ENCODE measurements at regions not wholly inside any gene's neighbourhood (a gene's known extent, or its start where the extent isn't known, plus 50 kb on each side); places are given as distances from the start of the nearest gene placed in this dataset.

DNA sequence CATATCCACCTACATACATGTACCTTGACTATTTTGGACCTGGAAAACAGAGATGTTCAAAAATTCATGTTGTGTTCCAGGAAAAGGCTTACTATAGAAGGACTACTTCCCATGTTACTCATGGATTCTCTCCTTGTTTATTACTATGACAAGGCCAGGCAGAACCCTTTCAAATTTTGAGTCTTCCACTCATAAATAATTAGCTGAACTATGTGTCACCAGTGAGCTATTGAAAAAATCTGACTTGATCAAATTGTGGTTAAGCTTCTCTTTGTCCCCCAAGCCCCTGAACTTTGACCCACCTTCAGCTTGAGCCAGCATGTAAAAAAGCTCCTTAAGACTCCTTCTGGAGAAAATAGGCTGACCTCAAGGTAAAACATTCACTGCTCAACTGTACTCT, 1142.8 kb upstream of the EYS start:
- DNase-seq (ENCODE audit: low spot score) = no peak

DNA sequence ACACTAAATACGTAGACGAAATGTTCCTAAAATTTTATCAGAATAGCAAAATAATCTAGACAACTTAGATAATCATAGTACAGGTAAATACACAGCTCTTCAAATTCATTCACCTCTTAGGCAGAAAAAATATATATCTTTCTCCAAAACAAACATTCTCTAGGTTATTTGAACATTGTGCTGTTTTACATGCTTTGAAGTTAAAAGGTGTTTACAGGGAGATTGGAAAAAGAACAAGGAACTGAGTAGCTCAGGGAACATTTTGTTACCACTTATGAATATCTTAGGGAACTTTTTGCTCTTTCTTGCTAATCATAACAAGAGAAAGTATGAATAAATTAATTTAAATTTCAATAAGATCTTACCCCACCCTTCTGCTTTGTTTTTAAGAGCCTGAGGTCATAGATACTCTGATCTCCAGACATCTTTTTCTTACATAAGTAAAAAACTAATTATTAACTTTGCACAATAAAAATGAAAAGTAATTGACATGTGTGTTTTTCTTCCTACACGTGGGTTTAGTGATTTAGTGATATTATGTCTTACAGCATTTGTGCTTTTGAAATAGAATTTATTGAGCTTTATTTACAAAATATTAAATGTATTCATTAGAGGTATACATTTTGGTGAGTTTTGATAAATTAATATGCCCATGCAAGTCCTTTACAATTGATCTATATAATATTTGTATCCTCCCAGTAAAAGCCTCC, 1141.4 kb upstream of the EYS start:
- DNase-seq (ENCODE audit: low spot score) = no peak

DNA sequence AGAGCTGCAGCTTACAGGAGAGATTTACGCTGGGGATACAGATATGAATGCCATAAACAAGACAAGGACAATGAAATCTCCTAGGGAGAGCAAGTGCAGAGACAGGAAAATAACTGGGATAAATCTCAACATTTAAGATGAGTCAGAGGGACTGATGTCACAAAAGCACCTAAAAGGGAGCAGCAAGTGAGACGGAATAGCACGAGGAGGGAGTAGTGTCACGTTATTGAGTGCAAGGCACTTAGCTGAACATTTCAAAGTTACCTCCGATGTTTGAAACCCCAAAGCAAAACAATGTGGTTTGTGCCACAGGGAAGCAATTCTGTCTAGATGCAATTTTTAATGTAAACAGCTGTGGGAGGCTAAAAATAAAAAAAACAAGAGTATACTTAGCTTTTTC, 1131.7 kb upstream of the EYS start:
- DNase-seq (ENCODE audit: low spot score) = peak; percentile 6

DNA sequence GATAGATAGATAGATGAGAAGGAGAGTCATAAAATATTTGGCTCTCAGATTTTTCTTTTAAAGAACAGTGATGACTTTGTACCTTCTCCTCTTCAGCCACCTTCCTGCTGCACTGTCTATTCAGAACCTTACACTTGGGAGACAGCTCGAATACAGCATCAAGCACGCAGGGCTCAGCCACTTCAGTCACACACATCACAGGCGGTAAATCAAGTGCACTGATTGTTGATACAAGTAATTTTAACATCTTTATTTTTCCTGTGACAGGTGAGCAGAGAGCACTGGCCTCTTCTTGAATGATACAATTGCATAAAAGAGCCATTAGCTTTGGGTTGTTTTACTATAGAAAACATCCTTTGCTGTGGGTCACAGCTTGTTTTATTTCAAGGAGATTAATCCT, 1118.5 kb upstream of the EYS start:
- no peak for DNase-seq (ENCODE audit: low spot score)

DNA sequence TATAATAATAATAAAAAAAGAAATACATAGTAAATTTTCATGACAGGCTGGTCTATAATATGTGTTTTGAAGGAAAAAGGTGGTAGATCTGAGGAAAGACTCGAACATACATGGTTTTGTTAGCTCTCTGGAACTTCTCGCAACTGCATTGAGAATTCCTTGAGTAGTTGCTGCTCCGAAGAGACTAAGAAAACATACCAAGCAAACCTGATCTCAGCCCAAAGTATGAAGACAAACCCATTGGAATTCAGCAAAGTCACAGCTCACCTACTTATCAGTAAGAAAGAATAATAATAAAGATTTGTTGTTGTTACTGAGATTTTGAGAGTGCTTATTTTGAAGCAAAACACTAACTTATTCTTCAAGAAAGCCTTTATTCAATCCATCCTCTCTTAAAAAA, 1107.1 kb upstream of the EYS start:
- DNase-seq (ENCODE audit: low spot score) = no peak

DNA sequence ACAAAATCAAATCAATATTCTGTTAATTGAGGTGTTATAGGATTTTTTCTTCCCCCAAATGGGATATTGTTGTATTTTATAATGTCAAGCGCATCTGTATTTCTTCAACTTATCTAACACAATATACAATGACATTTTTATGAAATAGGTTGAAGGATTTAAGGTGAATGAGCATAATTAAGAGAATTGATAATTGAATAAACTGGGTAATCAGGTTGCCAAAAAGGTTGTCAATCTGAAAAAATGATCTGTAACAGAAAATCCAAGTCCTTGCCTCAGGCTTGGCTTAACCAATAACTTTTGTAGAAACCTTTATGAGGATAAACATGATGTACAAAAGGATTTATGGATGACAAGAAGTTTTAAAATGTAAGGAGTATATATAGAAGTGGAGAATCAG, 1101.7 kb upstream of the EYS start:
- DNase-seq (ENCODE audit: low spot score) = no peak

DNA sequence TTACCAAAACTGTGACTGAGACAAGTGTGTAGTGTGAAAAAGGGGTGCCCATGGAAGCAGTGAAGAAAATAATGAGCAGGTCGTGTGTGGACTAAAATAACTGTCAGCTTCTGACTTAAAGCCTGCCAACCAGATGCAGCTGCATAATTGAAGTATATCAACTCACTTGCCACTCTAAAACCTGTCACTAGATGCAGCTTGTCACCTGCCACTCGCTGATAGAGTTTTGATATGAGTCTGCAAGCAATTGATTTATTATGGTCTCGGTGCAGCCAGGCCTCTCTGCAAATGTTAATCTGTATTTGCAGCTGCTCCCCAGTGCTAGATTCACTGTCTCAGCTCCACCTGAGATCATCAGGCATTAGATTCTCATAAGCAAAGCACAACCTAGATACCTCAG, 1090.0 kb upstream of the EYS start:
- no peak for DNase-seq (ENCODE audit: low spot score)

DNA sequence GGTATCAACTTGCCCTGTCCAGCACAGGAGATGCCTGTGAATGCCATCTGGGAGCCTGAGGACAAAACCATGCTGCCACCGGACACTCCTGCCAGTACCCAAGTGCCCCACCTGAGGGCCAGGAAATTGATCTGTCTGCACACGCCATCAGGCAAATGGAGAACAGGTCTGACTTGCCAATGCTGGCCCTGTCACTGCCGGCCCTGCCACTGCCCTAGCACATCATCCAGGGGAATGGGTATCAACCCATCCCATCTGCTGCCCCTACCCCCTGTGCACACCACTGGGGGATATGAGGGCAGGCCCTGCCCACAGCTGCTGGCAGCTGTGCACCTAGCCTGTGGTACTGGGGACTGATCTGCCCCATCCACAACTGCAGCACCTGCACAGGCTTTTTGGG, 1081.6 kb upstream of the EYS start:
- no peak for DNase-seq (ENCODE audit: low spot score)

DNA sequence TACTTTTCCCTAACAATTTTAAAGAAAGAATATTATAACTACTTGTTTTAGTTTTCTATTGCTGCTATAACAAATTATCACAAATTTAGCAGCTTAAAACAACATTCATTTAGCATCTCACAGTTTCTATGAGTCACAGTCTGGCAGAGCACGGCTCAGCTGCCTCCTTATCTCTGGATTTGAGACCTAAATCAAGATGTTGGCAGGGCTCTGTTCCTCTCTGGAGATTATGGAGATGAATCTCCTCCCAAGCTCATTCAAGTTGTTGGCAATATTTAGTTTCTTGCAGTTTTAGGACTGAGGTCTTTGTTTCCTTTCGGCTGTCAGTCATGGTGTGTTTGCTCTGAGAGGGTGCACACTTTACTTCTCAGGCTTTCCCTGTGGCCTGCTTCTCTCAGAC, 1065.8 kb upstream of the EYS start:
- peak; percentile 72 for DNase-seq (ENCODE audit: low spot score)

DNA sequence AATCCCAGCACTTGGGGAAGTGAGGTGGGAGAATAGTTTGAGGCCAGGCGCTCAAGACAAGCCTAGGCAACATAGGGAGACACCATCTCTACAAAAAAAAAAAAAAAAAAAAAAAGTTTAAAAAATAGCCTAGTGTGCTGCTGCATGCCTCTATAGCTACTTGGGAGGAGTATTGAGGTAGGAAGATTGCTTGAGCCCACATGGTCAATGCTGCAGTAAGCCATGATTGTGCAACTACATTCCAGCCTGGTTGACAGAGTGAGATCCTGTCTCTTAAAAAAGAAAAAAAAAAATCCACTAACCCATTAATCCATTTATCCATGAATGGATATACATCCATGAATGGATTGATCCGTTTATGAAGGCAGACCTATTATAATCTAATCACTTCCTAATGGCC, 1064.6 kb upstream of the EYS start:
- DNase-seq (ENCODE audit: low spot score) = no peak

DNA sequence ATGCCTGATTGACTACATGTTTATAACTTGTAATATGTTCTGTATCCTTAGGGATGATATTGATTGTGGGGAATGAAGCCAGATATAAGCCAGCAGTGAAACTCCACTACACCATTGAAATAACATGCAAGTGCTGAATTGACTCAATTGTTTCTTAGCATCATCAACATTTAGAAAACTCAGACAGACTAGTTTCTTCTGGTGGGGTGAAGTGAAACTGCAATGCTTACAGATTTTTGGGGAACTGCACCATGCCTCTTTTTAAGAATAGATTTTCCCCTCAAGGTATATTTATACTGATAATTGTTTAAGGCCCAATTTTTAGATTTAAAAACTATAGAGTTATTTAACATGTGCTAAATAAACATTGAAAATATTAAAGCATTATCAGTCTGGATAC, 1044.6 kb upstream of the EYS start:
- DNase-seq (ENCODE audit: low spot score) = no peak

DNA sequence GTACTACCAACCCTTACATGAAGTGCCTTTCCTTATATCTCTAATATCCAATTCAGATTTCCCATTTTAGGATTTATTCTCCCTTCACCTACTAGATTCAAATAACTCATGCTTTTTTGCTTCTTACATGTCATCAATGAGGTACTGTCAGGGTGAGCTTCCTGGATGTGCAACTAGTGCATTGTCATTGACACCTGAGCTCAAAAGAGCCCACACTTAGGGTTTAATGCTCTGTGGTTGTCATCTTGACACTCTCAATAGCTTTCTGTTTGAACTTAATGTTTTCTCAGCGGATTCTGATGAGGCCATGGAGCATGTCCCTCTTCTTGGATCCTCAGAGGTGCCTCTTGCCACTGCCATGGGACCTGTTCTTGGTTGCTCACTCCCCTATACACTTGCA, 1033.3 kb upstream of the EYS start:
- no peak for DNase-seq (ENCODE audit: low spot score)

DNA sequence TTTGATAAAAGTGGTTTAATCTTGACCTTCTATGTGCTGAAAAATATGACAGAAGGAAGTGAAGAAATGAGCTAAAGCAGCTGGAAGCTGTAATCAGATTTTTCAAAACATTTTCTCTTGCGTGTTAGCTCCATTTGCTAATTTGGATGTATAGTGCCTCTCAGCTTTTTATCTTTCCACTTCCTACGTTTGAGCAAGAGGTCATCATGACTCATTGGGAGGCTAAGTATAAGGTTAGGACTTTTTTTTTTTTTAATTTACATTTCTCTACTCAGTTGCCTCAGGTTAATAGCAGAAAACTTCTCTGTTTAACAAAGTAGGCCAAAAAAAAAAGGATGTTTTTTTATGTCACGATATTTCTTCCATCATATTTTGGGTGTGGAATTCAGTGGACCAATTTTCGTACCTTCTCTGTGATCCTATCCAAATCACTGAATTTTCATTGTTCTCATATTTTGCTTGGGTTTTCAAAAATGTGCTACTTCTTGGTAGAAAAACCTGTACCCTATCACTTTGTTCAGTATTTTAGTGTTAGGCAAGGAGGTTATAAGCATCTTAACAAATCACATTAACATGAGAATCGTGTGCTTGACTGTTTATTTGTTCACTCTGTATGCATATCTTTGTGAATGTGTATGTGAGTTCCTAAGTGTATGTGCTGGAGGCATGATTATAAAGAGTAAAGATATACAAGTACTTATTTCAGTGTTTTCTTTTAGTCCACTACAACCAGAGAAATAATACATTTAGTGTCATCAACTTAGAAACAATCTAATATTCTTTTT, 1028.3 kb upstream of the EYS start:
- peak; percentile 2 for DNase-seq (ENCODE audit: low spot score)

DNA sequence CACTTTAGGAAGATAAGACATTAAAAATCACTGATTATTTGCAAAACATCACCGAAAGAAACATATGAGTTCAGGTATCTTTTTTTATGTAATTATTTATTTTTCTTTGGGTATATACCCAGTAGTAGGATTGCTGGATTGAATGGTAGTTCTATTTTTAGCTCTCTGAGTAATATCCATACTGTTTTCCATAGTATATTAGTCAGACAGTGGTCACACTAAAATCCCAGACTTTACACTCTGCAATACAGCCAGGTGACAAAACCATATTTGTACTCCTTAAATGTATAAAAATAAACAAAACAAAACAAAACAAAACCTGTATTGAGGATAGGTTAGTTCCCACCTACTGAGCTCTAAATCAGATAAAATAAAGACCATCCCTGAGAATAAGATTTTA, 1024.3 kb upstream of the EYS start:
- peak; percentile 14 for DNase-seq (ENCODE audit: low spot score)

DNA sequence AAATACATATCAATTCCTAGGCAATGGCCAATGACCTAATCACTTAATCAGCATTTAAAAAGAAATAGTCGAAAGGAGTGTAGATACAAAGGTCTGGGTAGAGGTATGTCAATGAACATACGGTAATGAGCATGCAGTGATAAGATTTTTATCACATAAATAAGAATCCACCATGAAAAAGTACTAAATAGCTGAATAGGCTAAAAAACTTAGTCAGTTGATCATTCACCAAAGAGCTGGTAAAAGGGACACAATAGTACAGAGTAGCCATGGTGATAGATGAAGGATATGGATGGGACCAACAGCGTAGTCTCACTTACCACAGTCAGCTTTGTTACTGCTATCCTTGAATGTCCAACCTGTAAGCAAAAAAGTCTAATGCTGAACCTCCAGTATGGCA, 1018.6 kb upstream of the EYS start:
- DNase-seq (ENCODE audit: low spot score) = no peak

DNA sequence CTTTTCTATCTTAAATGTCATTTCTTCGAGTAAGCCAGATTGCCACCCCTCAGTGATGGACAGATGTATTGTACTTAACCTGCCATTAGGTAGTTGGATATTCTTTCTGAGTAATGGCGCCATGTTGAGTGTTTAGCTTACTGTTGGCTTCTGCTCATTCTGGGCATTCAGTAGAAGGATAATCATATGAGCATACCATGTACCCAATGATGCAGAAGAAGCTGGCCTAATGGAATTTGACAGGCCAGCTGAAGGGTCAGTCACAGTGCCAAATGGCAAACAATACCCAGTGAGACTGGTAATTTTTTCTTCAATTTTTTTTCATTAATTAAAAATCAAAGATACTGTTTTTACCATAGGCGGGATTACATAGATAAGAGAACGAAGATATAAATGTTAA, 1010.8 kb upstream of the EYS start:
- DNase-seq (ENCODE audit: low spot score) = no peak

DNA sequence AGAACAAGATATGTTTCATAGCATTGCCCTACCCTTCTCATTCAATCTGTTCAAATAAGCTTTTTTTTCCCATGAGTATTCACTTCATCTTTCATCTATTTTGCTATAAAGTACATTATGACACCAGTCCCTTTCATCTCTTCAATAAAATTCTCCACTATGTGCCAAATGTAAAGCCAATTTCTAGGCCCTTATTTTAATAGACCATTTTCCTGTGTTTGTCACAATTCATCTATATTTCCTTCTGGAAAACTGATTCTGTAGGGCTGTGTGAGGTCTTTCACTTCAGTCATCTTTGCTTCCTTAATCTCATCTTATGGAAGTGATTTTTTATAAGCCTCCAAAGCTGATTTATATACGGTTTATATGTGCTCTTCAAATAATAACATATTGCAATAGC, 992.4 kb upstream of the EYS start:
- DNase-seq (ENCODE audit: low spot score) = no peak

DNA sequence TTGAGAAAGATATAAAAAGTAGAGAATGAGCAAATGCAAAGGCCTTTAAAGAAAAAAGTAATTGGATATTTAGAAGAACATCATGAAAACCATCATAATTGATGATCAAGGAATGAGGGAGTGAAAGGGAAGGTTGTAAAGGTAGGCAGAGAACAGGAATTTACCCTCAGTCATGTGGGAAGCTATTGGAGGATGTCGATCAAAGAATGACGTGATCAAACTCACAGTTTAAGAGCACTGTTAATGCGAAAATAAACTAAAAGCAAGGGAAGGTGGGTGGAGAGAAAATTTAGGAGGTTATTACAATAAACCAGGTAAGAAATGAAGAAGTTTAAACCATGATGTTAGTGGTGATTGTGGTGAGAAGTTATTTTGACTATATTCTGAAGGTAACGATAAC, 982.6 kb upstream of the EYS start:
- no peak for DNase-seq (ENCODE audit: low spot score)

DNA sequence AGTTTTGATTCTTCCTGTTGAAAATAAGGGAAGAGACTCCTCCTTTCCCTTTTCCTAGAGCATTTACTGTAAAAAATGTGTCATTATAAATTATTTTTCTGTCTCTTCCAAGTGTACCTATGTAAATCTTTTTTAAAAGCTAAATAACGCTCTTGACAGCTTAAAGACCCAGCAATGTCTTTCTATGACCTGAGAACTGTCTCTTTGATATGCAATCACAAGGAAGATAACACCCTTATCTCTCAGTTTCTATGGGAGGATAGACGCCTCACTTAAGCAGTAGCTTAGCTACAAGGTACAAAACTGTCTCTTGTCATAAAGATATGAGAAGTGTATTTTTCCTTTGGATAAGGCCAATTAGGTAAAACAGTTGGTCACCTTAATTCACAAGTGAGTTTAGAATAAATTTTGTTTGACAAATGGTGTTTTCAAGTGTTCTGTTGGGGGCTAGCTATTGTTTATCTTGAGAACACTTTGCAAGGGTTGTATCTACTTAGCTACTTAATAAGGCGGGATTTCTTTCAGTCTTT, 980.6 kb upstream of the EYS start:
- DNase-seq (ENCODE audit: low spot score) = no peak

DNA sequence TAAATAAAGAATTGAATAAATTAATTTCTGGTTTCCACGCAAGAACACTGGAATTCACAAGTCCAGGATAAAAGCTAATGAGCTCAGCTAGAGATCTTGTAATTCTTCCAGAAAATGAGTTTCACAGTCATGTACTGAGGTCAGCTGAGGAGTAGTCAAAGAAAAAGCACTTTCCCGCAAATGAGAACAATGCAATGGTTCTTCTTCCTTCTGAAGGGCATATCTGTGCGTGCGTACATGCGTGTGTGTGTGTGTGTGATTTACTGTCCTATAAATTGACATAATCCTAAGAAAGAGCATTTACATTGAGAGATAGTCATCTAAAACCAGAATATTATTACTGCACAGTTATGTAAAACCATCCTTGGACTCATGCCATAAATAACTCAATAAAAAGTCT, 968.9 kb upstream of the EYS start:
- DNase-seq (ENCODE audit: low spot score) = no peak

DNA sequence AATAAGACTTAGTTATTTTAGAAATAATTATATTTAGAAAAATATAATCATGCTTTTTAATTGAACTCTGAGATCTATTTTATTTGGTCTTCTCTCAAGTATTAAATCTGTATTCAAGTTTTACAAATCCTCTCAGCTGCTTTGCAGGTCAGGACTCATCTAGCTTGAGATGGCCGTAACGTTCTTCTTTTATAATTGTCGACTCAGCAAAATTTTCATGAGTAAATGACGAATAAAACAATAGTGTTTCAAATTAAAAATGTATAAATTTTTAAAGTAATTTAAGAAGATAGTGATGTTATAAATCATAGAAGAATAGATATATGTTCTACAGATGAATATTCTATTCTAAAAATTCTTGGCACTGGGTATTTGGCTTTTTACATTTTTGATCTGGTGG, 957.1 kb upstream of the EYS start:
- DNase-seq (ENCODE audit: low spot score) = no peak

DNA sequence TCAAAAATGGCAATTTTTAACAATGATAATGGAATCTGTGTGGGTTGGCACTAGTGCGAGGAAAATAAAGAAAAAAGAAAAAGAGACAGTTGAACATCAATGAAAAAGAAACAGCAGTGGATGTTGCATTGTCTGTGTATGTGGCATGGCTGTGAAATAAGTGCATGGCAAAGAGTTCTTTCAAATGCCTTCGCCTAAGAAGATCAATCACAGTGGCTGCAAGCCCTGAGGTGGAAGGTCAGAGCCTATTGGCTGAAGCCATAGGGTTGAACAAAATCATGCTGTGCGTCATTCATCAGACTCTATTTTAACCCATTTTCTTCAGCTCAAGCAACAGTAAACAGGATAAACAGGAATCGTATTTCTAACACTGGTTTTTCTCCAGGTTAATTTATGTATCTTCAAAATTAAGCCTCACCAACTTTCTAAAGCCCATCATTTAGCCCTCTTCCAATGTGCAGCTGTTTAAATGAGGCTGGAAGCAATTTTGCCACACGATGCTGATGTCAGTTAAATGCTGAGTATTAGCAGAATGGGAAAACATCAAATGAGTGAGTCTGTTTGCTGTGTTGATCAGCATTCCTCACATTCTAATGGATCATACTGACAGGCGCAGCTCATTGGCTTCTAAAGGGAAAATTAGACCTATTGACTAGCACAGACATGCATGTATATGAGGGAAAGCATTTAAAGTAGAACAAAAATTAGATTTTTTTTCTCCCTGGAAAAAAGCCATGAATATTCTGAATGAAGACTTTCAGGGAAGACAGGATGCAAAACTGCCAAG, 955.9 kb upstream of the EYS start:
- no peak for DNase-seq (ENCODE audit: low spot score)

DNA sequence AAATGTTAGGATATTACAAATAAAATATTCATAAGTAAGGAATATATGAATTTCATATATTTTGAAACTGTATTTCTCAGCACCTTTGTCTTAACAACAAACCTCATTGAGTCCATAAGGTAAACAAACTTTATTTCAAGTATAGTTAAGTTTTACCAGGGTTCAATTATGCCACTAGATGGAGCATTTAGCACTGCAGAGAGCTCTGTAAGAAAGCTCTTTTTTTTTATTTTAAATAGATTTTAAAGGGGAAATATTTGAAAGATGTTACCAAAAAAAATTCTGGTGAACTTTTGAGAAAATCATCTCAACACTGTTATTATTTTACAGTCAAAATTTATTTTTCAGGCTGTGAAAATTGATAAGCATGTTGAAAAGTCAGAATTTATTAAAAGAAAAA, 955.2 kb upstream of the EYS start:
- peak; percentile 2 for DNase-seq (ENCODE audit: low spot score)
